Upper lobe of left lung (tissue), 4 donors: ENCODE measurements at regions not wholly inside any gene's neighbourhood (a gene's known extent, or its start where the extent isn't known, plus 50 kb on each side); places are given as distances from the start of the nearest gene placed in this dataset.

Source experiments
- POLR2AphosphoS5 ChIP-seq, 2 donors: sonication (generic); formaldehyde crosslinking; IDR thresholded peaks; one replicate each; pipeline ENCODE4 v1.5.1; 2017; ENCODE audit warnings: antibody characterized with exemption in 2 of 2
- TF ChIP-seq, protein P1 (sequence below), 6 experiments: fragments of 450-650 bp in 4 of 6; fragments of 200-600 bp in 2 of 6; sonication (generic) in 2 of 6; IDR thresholded peaks; one replicate each; pipeline ENCODE4 v1.5.1; 2016 to 2019; ENCODE audit warnings: antibody characterized with exemption in 6 of 6

DNA sequence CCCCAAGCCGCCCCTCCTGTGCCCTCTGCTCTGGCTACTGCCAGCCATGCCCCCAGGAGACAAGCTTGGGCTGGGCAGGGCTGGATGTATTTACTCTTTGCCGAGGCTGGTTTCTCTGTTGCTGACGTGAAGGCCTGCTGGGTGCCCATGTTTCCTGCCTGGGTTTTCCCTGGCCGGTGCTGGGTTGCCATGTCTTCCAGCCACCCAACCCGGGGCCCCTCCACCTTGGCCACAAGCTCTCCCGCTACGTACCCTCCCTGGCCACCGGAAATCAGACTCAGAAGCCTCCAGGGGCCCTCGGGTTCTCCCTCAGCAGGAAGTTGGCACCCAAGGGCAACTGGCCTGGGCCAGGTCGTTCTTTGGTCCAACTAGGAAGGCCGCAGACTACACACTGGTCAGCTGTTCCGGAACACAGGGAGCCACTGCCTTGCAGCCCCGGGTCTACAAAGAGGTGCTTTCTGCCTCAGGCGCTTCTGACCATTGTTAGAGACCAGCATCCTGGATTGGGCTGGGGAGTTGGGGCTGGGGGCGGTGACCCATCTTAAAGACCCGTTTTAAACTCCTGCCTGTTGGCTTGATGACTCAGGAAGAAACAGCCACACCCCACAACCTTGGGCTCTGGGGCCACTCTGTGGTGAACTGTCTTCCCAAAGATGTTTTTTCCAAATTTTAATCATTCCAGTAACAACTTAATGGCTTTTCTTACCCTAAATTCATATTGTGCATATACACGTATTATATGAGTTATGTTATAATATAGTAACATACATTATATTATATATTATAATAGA, 71.2 kb upstream of the RUNX3 start:
- TF ChIP-seq POLR2AphosphoS5 (IDR thresholded peaks at IDR 0.05), result no peak
- TF ChIP-seq, protein P1, sequence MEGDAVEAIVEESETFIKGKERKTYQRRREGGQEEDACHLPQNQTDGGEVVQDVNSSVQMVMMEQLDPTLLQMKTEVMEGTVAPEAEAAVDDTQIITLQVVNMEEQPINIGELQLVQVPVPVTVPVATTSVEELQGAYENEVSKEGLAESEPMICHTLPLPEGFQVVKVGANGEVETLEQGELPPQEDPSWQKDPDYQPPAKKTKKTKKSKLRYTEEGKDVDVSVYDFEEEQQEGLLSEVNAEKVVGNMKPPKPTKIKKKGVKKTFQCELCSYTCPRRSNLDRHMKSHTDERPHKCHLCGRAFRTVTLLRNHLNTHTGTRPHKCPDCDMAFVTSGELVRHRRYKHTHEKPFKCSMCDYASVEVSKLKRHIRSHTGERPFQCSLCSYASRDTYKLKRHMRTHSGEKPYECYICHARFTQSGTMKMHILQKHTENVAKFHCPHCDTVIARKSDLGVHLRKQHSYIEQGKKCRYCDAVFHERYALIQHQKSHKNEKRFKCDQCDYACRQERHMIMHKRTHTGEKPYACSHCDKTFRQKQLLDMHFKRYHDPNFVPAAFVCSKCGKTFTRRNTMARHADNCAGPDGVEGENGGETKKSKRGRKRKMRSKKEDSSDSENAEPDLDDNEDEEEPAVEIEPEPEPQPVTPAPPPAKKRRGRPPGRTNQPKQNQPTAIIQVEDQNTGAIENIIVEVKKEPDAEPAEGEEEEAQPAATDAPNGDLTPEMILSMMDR (IDR thresholded peaks at IDR 0.05), result no peak
